Fibroblast of skin of right biceps (primary cell): ENCODE measurements at regions not wholly inside any gene's neighbourhood (a gene's known extent, or its start where the extent isn't known, plus 50 kb on each side); places are given as distances from the start of the nearest gene placed in this dataset.

Experiments
- DNase-seq: peaks from one replicate; pipeline ENCODE4 v3.0.0-alpha.2; 2013

GRCh38 chr2:198488964-198489363 is 684.6 kb downstream of the PLCL1 start:
- DNase-seq = no peak

GRCh38 chr2:198483051-198483450 is 678.7 kb downstream of the PLCL1 start:
- peak; percentile 74 for DNase-seq

- peak; percentile 28 for DNase-seq
These were observed 674.7 kb downstream of the PLCL1 start for GRCh38 chr2:198479065-198479464.

- DNase-seq = peak; percentile 18
These were observed 674.0 kb downstream of the PLCL1 start for GRCh38 chr2:198478361-198478760.

GRCh38 chr2:198476007-198476406 is 671.6 kb downstream of the PLCL1 start:
- no peak for DNase-seq

- no peak for DNase-seq
These were observed 666.9 kb downstream of the PLCL1 start for GRCh38 chr2:198471291-198471690.

- no peak for DNase-seq
These were observed 663.7 kb downstream of the PLCL1 start for GRCh38 chr2:198468136-198468535.

GRCh38 chr2:198465970-198466369 is 661.6 kb downstream of the PLCL1 start:
- no peak for DNase-seq

- DNase-seq = peak; percentile 87
These were observed 652.0 kb downstream of the PLCL1 start for GRCh38 chr2:198456418-198456817.

GRCh38 chr2:198453866-198454265 is 649.5 kb downstream of the PLCL1 start:
- DNase-seq = no peak

GRCh38 chr2:198452327-198452726 is 647.9 kb downstream of the PLCL1 start:
- no peak for DNase-seq

GRCh38 chr2:198448789-198449188 is 644.4 kb downstream of the PLCL1 start:
- no peak for DNase-seq

GRCh38 chr2:198444800-198445287 is 640.5 kb downstream of the PLCL1 start:
- DNase-seq = no peak

GRCh38 chr2:198441901-198442300 is 637.5 kb downstream of the PLCL1 start:
- peak; percentile 80 for DNase-seq

- DNase-seq = peak; percentile 86
These were observed 636.9 kb downstream of the PLCL1 start for GRCh38 chr2:198441246-198441645.

GRCh38 chr2:198440833-198441232 is 636.4 kb downstream of the PLCL1 start:
- DNase-seq = peak; percentile 26

- DNase-seq = peak; percentile 70
These were observed 633.9 kb downstream of the PLCL1 start for GRCh38 chr2:198438331-198438730.

GRCh38 chr2:198424112-198424511 is 619.7 kb downstream of the PLCL1 start:
- DNase-seq = no peak

- no peak for DNase-seq
These were observed 613.4 kb downstream of the PLCL1 start for GRCh38 chr2:198417836-198418235.

GRCh38 chr2:198414976-198415375 is 610.6 kb downstream of the PLCL1 start:
- no peak for DNase-seq

GRCh38 chr2:198411936-198412335 is 607.5 kb downstream of the PLCL1 start:
- peak; percentile 27 for DNase-seq

GRCh38 chr2:198408171-198408570 is 603.8 kb downstream of the PLCL1 start:
- DNase-seq = no peak

- DNase-seq = peak; percentile 45
These were observed 600.9 kb downstream of the PLCL1 start for GRCh38 chr2:198405311-198405710.

- no peak for DNase-seq
These were observed 597.3 kb downstream of the PLCL1 start for GRCh38 chr2:198401644-198402043.

GRCh38 chr2:198400999-198401398 is 596.6 kb downstream of the PLCL1 start:
- DNase-seq = no peak

- DNase-seq = no peak
These were observed 589.8 kb downstream of the PLCL1 start for GRCh38 chr2:198394208-198394607.
